Sigmoid colon (tissue), 4 donors: ENCODE measurements at regions not wholly inside any gene's neighbourhood (a gene's known extent, or its start where the extent isn't known, plus 50 kb on each side); places are given as distances from the start of the nearest gene placed in this dataset.

Experiments used
- POLR2A ChIP-seq, 2 donors: fragments of 450-650 bp; IDR thresholded peaks; one replicate each; pipeline ENCODE4 v1.6.1; 2016; ENCODE audit warnings: antibody characterized with exemption in 2 of 2, mild to moderate bottlenecking in 2 of 2, moderate library complexity in 2 of 2
- POLR2AphosphoS5 ChIP-seq, 4 donors: sonication (generic); formaldehyde crosslinking; IDR thresholded peaks; one replicate each; pipeline ENCODE4 v1.6.1; 2017; ENCODE audit warnings: antibody characterized with exemption in 4 of 4
- TF ChIP-seq, protein P1 (sequence below), 4 experiments: fragments of 450-650 bp in 3 of 4; fragments of 200-600 bp in 1 of 4; IDR thresholded peaks; one replicate each; pipeline ENCODE4 v1.5.1; 2016 to 2019; ENCODE audit warnings: antibody characterized with exemption in 4 of 4, mild to moderate bottlenecking in 3 of 4, moderate library complexity in 2 of 4

DNA sequence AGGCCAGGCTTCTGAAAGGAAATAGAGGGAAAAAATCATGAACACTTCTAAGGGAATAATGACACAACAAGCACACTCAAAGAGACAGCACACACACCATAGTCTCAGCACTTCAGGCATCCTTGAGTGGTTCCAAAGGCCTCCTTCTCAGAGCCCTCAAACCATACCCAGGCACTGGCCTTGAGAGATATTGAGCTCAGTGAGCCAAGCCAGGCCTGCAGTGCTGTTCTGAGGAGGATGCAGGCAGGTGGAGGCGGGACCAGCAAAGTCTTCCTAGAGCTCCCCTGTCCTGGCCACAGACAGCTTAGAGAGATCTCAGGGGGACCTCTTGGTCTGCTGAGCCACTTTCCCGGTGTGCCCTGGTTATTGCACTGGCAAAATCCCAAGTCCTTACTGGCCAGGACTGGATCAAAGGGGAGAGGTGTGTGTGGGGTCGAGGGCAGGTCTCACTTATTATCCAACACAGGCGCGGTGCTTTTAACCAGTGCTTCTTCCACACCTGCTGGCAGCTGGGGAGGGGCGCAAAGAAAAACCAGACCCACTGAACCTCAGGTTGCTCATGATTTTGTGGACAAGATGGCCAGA, 86.8 kb upstream of the HAAO start:
- TF ChIP-seq, protein P1, sequence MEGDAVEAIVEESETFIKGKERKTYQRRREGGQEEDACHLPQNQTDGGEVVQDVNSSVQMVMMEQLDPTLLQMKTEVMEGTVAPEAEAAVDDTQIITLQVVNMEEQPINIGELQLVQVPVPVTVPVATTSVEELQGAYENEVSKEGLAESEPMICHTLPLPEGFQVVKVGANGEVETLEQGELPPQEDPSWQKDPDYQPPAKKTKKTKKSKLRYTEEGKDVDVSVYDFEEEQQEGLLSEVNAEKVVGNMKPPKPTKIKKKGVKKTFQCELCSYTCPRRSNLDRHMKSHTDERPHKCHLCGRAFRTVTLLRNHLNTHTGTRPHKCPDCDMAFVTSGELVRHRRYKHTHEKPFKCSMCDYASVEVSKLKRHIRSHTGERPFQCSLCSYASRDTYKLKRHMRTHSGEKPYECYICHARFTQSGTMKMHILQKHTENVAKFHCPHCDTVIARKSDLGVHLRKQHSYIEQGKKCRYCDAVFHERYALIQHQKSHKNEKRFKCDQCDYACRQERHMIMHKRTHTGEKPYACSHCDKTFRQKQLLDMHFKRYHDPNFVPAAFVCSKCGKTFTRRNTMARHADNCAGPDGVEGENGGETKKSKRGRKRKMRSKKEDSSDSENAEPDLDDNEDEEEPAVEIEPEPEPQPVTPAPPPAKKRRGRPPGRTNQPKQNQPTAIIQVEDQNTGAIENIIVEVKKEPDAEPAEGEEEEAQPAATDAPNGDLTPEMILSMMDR (IDR thresholded peaks at IDR 0.05) = no peak
- TF ChIP-seq POLR2AphosphoS5 (IDR thresholded peaks at IDR 0.05) = no peak
- TF ChIP-seq POLR2A (IDR thresholded peaks at IDR 0.05) = no peak
